Tibial nerve (tissue), 4 donors: ENCODE measurements at regions not wholly inside any gene's neighbourhood (a gene's known extent, or its start where the extent isn't known, plus 50 kb on each side); places are given as distances from the start of the nearest gene placed in this dataset.

Source experiments
- DNase-seq, 2 donors: peaks; one replicate each; pipeline ENCODE4 v3.0.0-alpha.2; 2019; ENCODE audit warnings: low spot score in 2 of 2
- H3K27ac ChIP-seq, 4 donors: fragments of 200-600 bp; sonication (generic) in 3 of 4; one replicate each; pipeline ENCODE4 v1.5.1; 2017 to 2019; ENCODE audit warnings: mild to moderate bottlenecking in 1 of 4
- H3K27me3 ChIP-seq, 2 donors: fragments of 200-600 bp; sonication (generic) in 1 of 2; one replicate each; pipeline versions ENCODE4 v1.5.1 to v1.6.0; 2017 to 2019
- H3K36me3 ChIP-seq, 3 donors: fragments of 200-600 bp; sonication (generic); one replicate each; pipeline ENCODE4 v1.5.1; 2018 to 2019
- H3K4me1 ChIP-seq, 4 donors: fragments of 200-600 bp; sonication (generic) in 3 of 4; one replicate each; pipeline ENCODE4 v1.5.1; 2017 to 2019
- H3K4me3 ChIP-seq, 4 donors: fragments of 200-600 bp; sonication (generic) in 3 of 4; one replicate each; pipeline ENCODE4 v1.5.1; 2017 to 2019; ENCODE audit warnings: mild to moderate bottlenecking in 1 of 4, moderate library complexity in 1 of 4
- H3K9me3 ChIP-seq, 4 donors: fragments of 200-600 bp; sonication (generic) in 3 of 4; one replicate each; pipeline ENCODE4 v1.5.1; 2017 to 2019
- CTCF ChIP-seq, 5 experiments: fragments of 200-600 bp in 3 of 5; fragments of 450-650 bp in 2 of 5; sonication (generic) in 3 of 5; IDR thresholded peaks; one replicate each; pipeline ENCODE4 v1.5.1; 2016 to 2019; ENCODE audit warnings: antibody characterized with exemption in 5 of 5, mild to moderate bottlenecking in 3 of 5, moderate library complexity in 2 of 5
- EP300 ChIP-seq, 2 donors: sonication (generic); formaldehyde crosslinking; IDR thresholded peaks; one replicate each; pipeline ENCODE4 v1.6.1; 2017; ENCODE audit warnings: antibody characterized with exemption in 2 of 2, mild to moderate bottlenecking in 1 of 2
- POLR2A ChIP-seq, 2 donors: fragments of 450-650 bp; IDR thresholded peaks; one replicate each; pipeline ENCODE4 v1.6.1; 2017; ENCODE audit warnings: antibody characterized with exemption in 2 of 2, mild to moderate bottlenecking in 2 of 2, moderate library complexity in 2 of 2
- WGBS, 2 donors: methylation state at CpG; one replicate each; pipeline ENCODE4 v1.1.5; 2018; 5-methylcytosine and 5-hydroxymethylcytosine counted together

- no peaks in the 10 kb centered on the region for H3K27me3 ChIP-seq
- H3K4me3 ChIP-seq = no peak overlapping the region
- WGBS, 2 donors = 39 to 40% methylated on average over 3 to 7 of the region's 7 CpGs
- TF ChIP-seq CTCF (IDR thresholded peaks at IDR 0.05) (no peak), POLR2A (IDR thresholded peaks at IDR 0.05) (no peak), EP300 (IDR thresholded peaks at IDR 0.05) (peak in 1 of 2 donors; percentile 42)
- peak overlapping the region; percentile 54 to 91 (median 74) for H3K27ac ChIP-seq
- H3K4me1 ChIP-seq = peaks cover 0 to 88% (median 70%) of the 10 kb centered on the region in 4 donors
- DNase-seq = no peak
- peaks cover 0 to 5% (median 0%) of the 10 kb centered on the region in 3 donors for H3K36me3 ChIP-seq
- H3K9me3 ChIP-seq = no peaks in the 10 kb centered on the region
These were observed 66.6 kb upstream of the WIPF1 start for GRCh38 chr2:174664084-174664759.

DNA sequence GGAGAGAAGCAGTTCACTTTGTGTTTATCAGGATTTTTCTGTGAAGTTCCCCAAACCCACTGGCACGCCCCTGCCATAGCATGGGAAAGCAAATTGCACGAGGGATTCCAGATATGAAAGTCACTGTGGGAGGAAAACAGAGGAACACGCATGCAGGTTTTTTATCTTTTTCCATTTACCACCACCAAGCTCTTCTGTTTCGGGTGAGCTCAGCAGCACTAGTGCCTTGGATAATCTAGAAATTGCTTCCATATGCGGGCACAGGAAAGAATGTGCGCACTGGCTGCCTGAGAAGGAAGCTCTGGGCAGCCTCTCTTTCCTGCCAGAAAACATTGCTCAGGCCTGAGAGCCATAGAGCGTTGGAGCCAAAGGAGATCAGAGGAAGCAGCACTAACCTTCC lies 65.9 kb upstream of the WIPF1 start:
- peaks cover 0 to 5% (median 0%) of the 10 kb centered on the region in 3 donors for H3K36me3 ChIP-seq
- H3K27ac ChIP-seq = peak overlapping the region; percentile 54 to 91 (median 74)
- no peaks in the 10 kb centered on the region for H3K27me3 ChIP-seq
- no peak for DNase-seq
- TF ChIP-seq POLR2A (IDR thresholded peaks at IDR 0.05) = no peak
- TF ChIP-seq CTCF (IDR thresholded peaks at IDR 0.05) = no peak
- no peak for TF ChIP-seq EP300 (IDR thresholded peaks at IDR 0.05)
- 14 to 17% methylated on average over 7 of the region's 7 CpGs for WGBS, 2 donors
- peaks cover 0 to 83% (median 66%) of the 10 kb centered on the region in 4 donors for H3K4me1 ChIP-seq
- H3K9me3 ChIP-seq = no peaks in the 10 kb centered on the region
- no peak overlapping the region for H3K4me3 ChIP-seq

DNA sequence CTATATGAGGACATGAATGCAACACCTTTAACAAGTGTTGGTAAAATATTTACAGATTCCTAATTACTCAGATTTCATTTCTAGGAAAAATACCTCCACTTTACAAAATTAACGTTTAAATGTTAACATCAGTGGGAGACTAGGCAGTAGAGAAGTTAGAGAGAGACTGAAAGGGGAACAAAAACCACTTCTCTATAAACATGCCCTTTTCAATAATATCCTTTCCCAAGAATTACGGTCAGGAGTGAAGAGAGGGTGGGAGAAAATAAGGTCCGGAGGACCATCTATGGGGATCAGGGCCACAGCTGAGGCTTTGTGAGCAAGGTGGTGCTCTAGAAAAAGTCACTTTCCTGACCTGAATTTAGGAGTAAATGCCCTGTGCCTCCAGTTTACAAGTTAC lies 65.3 kb upstream of the WIPF1 start:
- Histone ChIP-seq H3K4me3 (no peak overlapping the region), H3K4me1 (peaks cover 0 to 76% (median 61%) of the 10 kb centered on the region in 4 donors), H3K9me3 (no peaks in the 10 kb centered on the region), H3K27ac (peak overlapping the region; percentile 54 to 91 (median 74)), H3K36me3 (peaks cover 0 to 5% (median 0%) of the 10 kb centered on the region in 3 donors), H3K27me3 (no peaks in the 10 kb centered on the region)
- DNase-seq = no peak
- WGBS, 2 donors = 26 to 28% methylated on average over 3 of the region's 3 CpGs
- TF ChIP-seq POLR2A (IDR thresholded peaks at IDR 0.05) (no peak), EP300 (IDR thresholded peaks at IDR 0.05) (no peak), CTCF (IDR thresholded peaks at IDR 0.05) (no peak)

DNA sequence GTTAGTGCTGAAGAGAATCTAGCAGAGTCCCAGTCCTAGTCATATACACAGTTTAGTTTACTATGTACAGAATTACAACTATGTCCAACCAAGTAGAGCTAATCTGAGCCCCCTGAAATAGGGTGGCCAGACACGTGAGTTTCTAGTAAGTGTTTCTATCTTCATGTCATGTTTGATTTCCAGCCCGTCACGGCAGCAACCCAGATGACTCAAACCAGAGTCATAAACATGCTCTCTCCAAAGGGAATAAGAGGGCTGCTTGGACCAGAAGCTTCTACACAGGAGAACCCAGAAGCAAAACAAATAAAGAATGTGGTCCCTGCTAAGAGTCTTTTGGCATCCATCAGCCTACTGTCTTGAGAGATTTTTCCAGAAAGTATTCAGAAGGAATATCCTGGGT lies 64.9 kb upstream of the WIPF1 start:
- H3K27ac ChIP-seq = peak overlapping the region; percentile 15 to 91 (median 69)
- H3K4me1 ChIP-seq = peaks cover 0 to 72% (median 57%) of the 10 kb centered on the region in 4 donors
- no peak overlapping the region for H3K4me3 ChIP-seq
- WGBS, 2 donors = 18 to 47% methylated on average over 3 of the region's 3 CpGs
- H3K27me3 ChIP-seq = no peaks in the 10 kb centered on the region
- no peak for DNase-seq
- no peak for TF ChIP-seq EP300 (IDR thresholded peaks at IDR 0.05)
- no peak for TF ChIP-seq CTCF (IDR thresholded peaks at IDR 0.05)
- no peak for TF ChIP-seq POLR2A (IDR thresholded peaks at IDR 0.05)
- H3K36me3 ChIP-seq = peaks cover 0 to 5% (median 0%) of the 10 kb centered on the region in 3 donors
- H3K9me3 ChIP-seq = no peaks in the 10 kb centered on the region

DNA sequence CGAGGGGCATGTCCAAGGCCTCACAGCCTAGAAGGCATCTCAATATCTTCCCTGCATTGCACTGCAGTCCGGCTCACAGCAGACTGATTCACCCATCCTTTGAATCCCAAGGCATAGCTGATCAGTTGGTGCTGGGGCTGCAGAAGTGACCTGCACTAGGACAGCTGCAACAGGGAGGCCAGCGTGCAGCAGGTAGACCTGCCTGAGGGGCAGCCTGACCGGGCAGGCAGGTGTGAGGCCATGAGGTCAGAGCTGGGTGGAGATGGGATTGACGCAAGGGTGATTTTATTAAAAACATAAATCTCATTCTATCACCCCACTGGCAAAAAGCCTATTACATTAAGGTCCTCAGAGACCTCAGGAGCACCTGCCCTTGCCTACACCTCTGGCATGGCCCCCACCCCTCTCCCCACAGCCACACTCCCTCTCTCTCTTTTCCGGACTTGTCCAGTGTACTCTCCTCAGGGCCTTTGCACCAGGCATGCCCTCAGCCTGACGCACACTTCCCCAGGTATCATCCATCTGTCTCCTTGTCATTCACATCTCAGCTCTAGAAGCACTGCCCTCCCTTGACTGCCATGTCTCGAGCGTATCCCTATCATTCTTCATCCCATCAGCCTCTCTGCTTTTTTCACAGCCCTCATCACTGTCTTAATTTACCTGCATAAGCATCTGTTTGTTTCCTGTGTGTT lies 63.5 kb upstream of the WIPF1 start:
- Histone ChIP-seq H3K4me3 (no peak overlapping the region), H3K9me3 (peaks cover 0 to 4% (median 0%) of the 10 kb centered on the region in 4 donors), H3K27me3 (no peaks in the 10 kb centered on the region), H3K4me1 (peaks cover 0 to 66% (median 47%) of the 10 kb centered on the region in 4 donors), H3K27ac (peak overlapping the region in 2 of 4 donors; percentile 84 to 91), H3K36me3 (peaks cover 0 to 7% (median 0%) of the 10 kb centered on the region in 3 donors)
- TF ChIP-seq CTCF (IDR thresholded peaks at IDR 0.05) (no peak), POLR2A (IDR thresholded peaks at IDR 0.05) (no peak), EP300 (IDR thresholded peaks at IDR 0.05) (no peak)
- 86 to 89% methylated on average over 9 of the region's 9 CpGs for WGBS, 2 donors
- DNase-seq = no peak
